Loucy (cell line): ENCODE measurements at regions not wholly inside any gene's neighbourhood (a gene's known extent, or its start where the extent isn't known, plus 50 kb on each side); places are given as distances from the start of the nearest gene placed in this dataset.
A peak's percentile ranks its signal among the peaks of the same experiment; 100 is the strongest.

Experiments
- H2AFZ ChIP-seq: fragments of 200-600 bp; sonication (generic); 2 replicates; pipeline ENCODE4 v1.6.0; 2016; ENCODE audit warnings: antibody characterized with exemption, mild to moderate bottlenecking, low read length, moderate library complexity
- H3F3A ChIP-seq: fragments of 200-600 bp; 2 replicates; pipeline ENCODE4 v1.6.0; 2016; ENCODE audit warnings: antibody characterized with exemption, low read depth, mild to moderate bottlenecking
- H3K27me3 ChIP-seq: fragments of 200-600 bp; sonication (generic); 2 replicates; pipeline ENCODE4 v1.6.1; 2014; ENCODE audit warnings: low read length, mild to moderate bottlenecking; ENCODE audit not compliant: insufficient read depth, poor library complexity, severe bottlenecking
- H3K36me3 ChIP-seq: fragments of 200-600 bp; sonication (generic); 2 replicates; pipeline ENCODE4 v1.6.1; 2016; ENCODE audit warnings: low read length; ENCODE audit not compliant: insufficient read depth
- H3K4me1 ChIP-seq: fragments of 200-600 bp; sonication (generic); 2 replicates; pipeline ENCODE4 v1.5.1; 2014; ENCODE audit warnings: low read length, mild to moderate bottlenecking; ENCODE audit not compliant: insufficient read depth, poor library complexity, severe bottlenecking
- H3K4me2 ChIP-seq: fragments of 200-600 bp; sonication (generic); 2 replicates; pipeline ENCODE4 v1.6.0; 2014; ENCODE audit warnings: antibody characterized with exemption, low read length, low read depth, mild to moderate bottlenecking; ENCODE audit not compliant: poor library complexity, severe bottlenecking
- H3K4me3 ChIP-seq: fragments of 200-600 bp; sonication (generic); 2 replicates; pipeline ENCODE4 v1.5.1; 2014; ENCODE audit warnings: low read length, mild to moderate bottlenecking, mixed read lengths; ENCODE audit not compliant: poor library complexity, severe bottlenecking
- H3K79me2 ChIP-seq: fragments of 200-600 bp; sonication (generic); 2 replicates; pipeline ENCODE4 v1.6.1; 2014; ENCODE audit warnings: low read length; ENCODE audit not compliant: insufficient read depth
- H3K9ac ChIP-seq: fragments of 200-600 bp; sonication (generic); 2 replicates; pipeline ENCODE4 v1.6.0; 2014; ENCODE audit warnings: mild to moderate bottlenecking, low read depth, low read length, moderate library complexity; ENCODE audit not compliant: poor library complexity, severe bottlenecking
- H3K9me2 ChIP-seq: fragments of 200-600 bp; sonication (generic); replicated peaks from 2 replicates; pipeline ENCODE4 v1.6.1; 2016; ENCODE audit warnings: low read depth, low read length, mixed read lengths
- H3K9me3 ChIP-seq: fragments of 200-600 bp; sonication (generic); 2 replicates; pipeline ENCODE4 v1.6.1; 2014; ENCODE audit warnings: mild to moderate bottlenecking, antibody characterized with exemption, low read length, low read depth; ENCODE audit not compliant: insufficient read depth
- H4K20me1 ChIP-seq: fragments of 200-600 bp; sonication (generic); 2 replicates; pipeline ENCODE4 v1.6.0; 2014; ENCODE audit warnings: antibody characterized with exemption, low read length, mild to moderate bottlenecking; ENCODE audit not compliant: insufficient read depth, poor library complexity, severe bottlenecking
- CTCF ChIP-seq: fragments of 200-600 bp; sonication (generic); conservative IDR thresholded peaks from 2 replicates; pipeline ENCODE4 v1.5.1; 2014; ENCODE audit warnings: mild to moderate bottlenecking, antibody characterized with exemption, low read length
- EZH2phosphoT487 ChIP-seq: fragments of 200-600 bp; IDR thresholded peaks from 2 replicates; pipeline ENCODE4 v1.6.1; 2018; ENCODE audit warnings: antibody characterized with exemption, mild to moderate bottlenecking, moderate library complexity, borderline replicate concordance

DNA sequence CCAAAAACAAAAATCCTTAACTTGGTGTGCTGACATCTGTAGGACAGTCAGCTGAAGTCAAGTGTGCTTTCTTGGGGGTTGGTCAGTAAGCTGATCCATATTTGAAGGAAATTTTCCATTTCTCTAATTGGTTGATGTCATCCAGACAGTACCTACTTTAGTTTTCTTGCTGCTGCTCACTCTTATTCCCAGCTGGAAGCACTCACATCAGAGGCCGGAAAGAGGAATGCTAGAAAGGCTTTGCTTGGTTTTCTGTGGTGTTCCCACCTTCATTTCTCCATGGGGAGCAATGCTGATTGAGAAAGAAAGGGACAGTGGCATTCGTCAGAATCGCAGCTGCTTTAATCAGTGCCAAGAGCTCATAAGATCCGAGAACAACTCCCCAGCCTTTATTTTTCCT lies 227.0 kb downstream of the C4orf33 start:
- no peaks in the 10 kb centered on the region for H3K79me2 ChIP-seq
- no peaks in the 10 kb centered on the region for H3K9me3 ChIP-seq
- TF ChIP-seq EZH2phosphoT487 (no peak), CTCF (no peak)
- H3K27me3 ChIP-seq, result no peaks in the 10 kb centered on the region
- H3F3A ChIP-seq, result no peaks in the 10 kb centered on the region
- no peak overlapping the region for H3K9ac ChIP-seq
- no peaks in the 10 kb centered on the region for H3K36me3 ChIP-seq
- no peak overlapping the region for H3K4me2 ChIP-seq
- H4K20me1 ChIP-seq, result no peaks in the 10 kb centered on the region
- H3K9me2 ChIP-seq, result no peaks in the 10 kb centered on the region
- H2AFZ ChIP-seq, result no peak overlapping the region
- no peak overlapping the region for H3K4me3 ChIP-seq
- peaks cover 19% of the 10 kb centered on the region for H3K4me1 ChIP-seq

DNA sequence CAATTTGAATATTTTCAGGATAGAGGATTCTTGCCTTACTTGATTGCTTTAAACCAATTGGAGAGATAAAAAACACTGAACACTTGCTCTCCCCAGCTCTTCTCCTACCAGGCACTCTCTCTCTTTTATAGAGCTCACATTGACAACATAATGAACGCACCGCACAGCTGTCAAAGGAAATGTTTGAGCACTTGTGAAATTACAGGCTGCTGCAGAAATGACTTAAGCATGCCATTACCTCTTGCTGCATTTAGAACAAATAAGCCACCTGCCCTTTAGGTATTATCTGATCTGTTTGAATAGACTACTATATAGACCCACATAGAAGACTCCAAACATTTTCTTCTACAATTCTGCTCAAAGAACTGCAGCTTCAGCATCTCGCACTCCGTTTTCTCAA lies 227.7 kb downstream of the C4orf33 start:
- Histone ChIP-seq H3K79me2 (no peaks in the 10 kb centered on the region), H3K9ac (no peak overlapping the region), H3K9me2 (no peaks in the 10 kb centered on the region), H3F3A (no peaks in the 10 kb centered on the region), H3K9me3 (no peaks in the 10 kb centered on the region), H3K36me3 (no peaks in the 10 kb centered on the region), H3K4me3 (no peak overlapping the region), H3K27me3 (no peaks in the 10 kb centered on the region), H3K4me2 (no peak overlapping the region), H2AFZ (no peak overlapping the region), H4K20me1 (no peaks in the 10 kb centered on the region), H3K4me1 (peaks cover 22% of the 10 kb centered on the region)
- TF ChIP-seq CTCF (no peak), EZH2phosphoT487 (no peak)

GRCh38 chr4:129326571-129327460 lies 230.9 kb downstream of the C4orf33 start:
- Histone ChIP-seq H3K27me3 (no peaks in the 10 kb centered on the region), H3K79me2 (no peaks in the 10 kb centered on the region), H4K20me1 (no peaks in the 10 kb centered on the region), H2AFZ (peak overlapping the region; percentile 53), H3K9me2 (no peaks in the 10 kb centered on the region), H3K36me3 (no peaks in the 10 kb centered on the region), H3K9ac (no peak overlapping the region), H3K4me2 (peak overlapping the region; percentile 56), H3K4me1 (peaks cover 22% of the 10 kb centered on the region), H3K9me3 (no peaks in the 10 kb centered on the region), H3K4me3 (peak overlapping the region; percentile 52), H3F3A (no peaks in the 10 kb centered on the region)
- TF ChIP-seq EZH2phosphoT487, result no peak
- TF ChIP-seq CTCF, result no peak
